HCT116 (cell line): ENCODE measurements at regions not wholly inside any gene's neighbourhood (a gene's known extent, or its start where the extent isn't known, plus 50 kb on each side); places are given as distances from the start of the nearest gene placed in this dataset.

Source experiments
- POLR2A ChIP-seq: IDR thresholded peaks from 2 replicates; pipeline ENCODE4 v1.7.0; 2011; ENCODE audit warnings: borderline replicate concordance; ENCODE audit not compliant: insufficient read depth, insufficient read length; ENCODE audit errors: extremely low read depth
- TF ChIP-seq, protein P1 (sequence below), 3 experiments: fragments of 200-600 bp in 1 of 3; sonication (generic) in 1 of 3; IDR thresholded peaks in 2 of 3; conservative IDR thresholded peaks in 1 of 3; 2 replicates each; pipeline ENCODE4 v1.5.1; 2012 to 2017; ENCODE audit warnings: low read depth in 2 of 3, low read length in 2 of 3, antibody characterized with exemption in 1 of 3, borderline replicate concordance in 1 of 3, control low read depth in 1 of 3, mild to moderate bottlenecking in 1 of 3, mixed read lengths in 1 of 3, mixed run types in 1 of 3, moderate library complexity in 1 of 3; ENCODE audit not compliant: insufficient read depth in 1 of 3

DNA sequence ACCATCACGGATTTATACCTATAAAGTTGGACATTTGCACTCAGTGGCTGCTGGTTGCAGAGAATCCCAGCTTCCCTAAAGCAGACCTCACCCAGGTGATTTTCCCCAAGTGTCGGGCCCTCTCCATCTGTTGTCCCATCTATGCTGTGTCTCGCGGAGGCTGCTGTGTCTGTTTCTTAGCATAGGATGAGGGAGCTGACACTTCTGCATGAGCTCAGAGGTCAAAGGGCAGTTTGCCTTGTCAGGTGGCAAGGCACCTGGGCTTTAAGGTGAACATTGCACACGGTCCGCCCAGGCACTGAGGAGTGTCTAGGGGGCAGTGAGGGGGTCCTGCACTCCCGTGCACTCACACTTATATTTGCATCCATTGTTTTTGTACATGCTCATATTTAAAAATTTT, 151.6 kb downstream of the ZIC5 start:
- TF ChIP-seq POLR2A, result no peak
- TF ChIP-seq, protein P1, sequence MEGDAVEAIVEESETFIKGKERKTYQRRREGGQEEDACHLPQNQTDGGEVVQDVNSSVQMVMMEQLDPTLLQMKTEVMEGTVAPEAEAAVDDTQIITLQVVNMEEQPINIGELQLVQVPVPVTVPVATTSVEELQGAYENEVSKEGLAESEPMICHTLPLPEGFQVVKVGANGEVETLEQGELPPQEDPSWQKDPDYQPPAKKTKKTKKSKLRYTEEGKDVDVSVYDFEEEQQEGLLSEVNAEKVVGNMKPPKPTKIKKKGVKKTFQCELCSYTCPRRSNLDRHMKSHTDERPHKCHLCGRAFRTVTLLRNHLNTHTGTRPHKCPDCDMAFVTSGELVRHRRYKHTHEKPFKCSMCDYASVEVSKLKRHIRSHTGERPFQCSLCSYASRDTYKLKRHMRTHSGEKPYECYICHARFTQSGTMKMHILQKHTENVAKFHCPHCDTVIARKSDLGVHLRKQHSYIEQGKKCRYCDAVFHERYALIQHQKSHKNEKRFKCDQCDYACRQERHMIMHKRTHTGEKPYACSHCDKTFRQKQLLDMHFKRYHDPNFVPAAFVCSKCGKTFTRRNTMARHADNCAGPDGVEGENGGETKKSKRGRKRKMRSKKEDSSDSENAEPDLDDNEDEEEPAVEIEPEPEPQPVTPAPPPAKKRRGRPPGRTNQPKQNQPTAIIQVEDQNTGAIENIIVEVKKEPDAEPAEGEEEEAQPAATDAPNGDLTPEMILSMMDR (IDR thresholded peaks at IDR 0.05 in 2 of 3, conservative IDR thresholded peaks at IDR 0.05 in 1 of 3; ENCODE audit: borderline replicate concordance in 1 of 3, insufficient read depth in 1 of 3, low read depth in 2 of 3, low read length in 2 of 3), result no peak
